ENCODE measurements at regions not wholly inside any gene's neighbourhood (a gene's known extent, or its start where the extent isn't known, plus 50 kb on each side); places are given as distances from the start of the nearest gene placed in this dataset.

GRCh38 chr17:55575058-55575636 lies 63.9 kb upstream of the SMIM36 start:
- TF ChIP-seq CTCF (IDR thresholded peaks at IDR 0.05) (no peak), POLR2A (IDR thresholded peaks at IDR 0.05) (no peak)
